Activated naive CD4-positive, alpha-beta T cell treated with anti-CD3 and anti-CD28 coated beads, Interleukin-2, amount 10 ng/mL, durations not matched to agents 7 days and 5 days (primary cell): ENCODE measurements at regions not wholly inside any gene's neighbourhood (a gene's known extent, or its start where the extent isn't known, plus 50 kb on each side); places are given as distances from the start of the nearest gene placed in this dataset.
"Not testable (repeated sequence)": the region's sequence is repeated elsewhere in the genome, so short reads cannot be mapped to it uniquely, and the experiment has no call there.

ENCODE experiments used
- CTCF ChIA-PET: fragments of 350-600 bp; sonication (Branson Sonifier 250); formaldehyde crosslinking; loops from one replicate; lab custom pipeline; 2021; ENCODE audit warnings: antibody characterized with exemption; lab: Charles Lee
- DNase-seq: peaks from one replicate; pipeline ENCODE4 v3.0.0-alpha.2; 2020
- H3K27ac Mint-ChIP-seq: one replicate; pipeline ENCODE4 v1.8.0; 2021; ENCODE audit warnings: mild to moderate bottlenecking, moderate library complexity, mixed read lengths
- H3K27me3 Mint-ChIP-seq: one replicate; pipeline ENCODE4 v1.8.0; 2021; ENCODE audit warnings: mild to moderate bottlenecking, mixed read lengths
- H3K36me3 Mint-ChIP-seq: one replicate; pipeline ENCODE4 v1.8.0; 2021; ENCODE audit warnings: mixed read lengths
- H3K4me1 Mint-ChIP-seq: one replicate; pipeline ENCODE4 v1.8.0; 2021; ENCODE audit warnings: mixed read lengths
- H3K4me3 Mint-ChIP-seq: one replicate; pipeline ENCODE4 v1.8.0; 2021; ENCODE audit warnings: mild to moderate bottlenecking, moderate library complexity, mixed read lengths
- H3K9me3 Mint-ChIP-seq: one replicate; pipeline ENCODE4 v1.8.0; 2021; ENCODE audit warnings: mixed read lengths

DNA sequence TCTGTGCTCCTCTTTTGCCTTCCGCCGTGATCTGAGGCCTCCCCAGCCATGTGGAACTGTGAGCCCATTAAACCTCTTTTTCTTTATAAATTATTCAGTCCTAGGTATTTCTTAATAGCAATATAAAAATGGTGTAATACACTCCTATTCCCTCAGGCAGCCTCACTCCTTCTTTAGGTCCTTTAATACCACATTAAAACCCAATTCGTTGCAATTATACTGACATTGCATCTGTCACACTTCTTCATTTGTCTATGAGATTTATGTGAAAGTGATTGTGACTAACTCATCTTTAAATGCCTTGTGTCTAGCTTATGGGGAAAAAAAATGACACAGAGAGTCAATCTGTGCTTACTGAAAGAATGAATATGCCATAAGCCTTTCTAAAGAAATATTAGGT, 1035.2 kb upstream of the SLIT2 start:
- Mint-ChIP-seq H3K27me3 (no peaks in the 10 kb centered on the region), H3K9me3 (no peaks in the 10 kb centered on the region), H3K27ac (no peak overlapping the region), H3K4me3 (no peak overlapping the region), H3K36me3 (no peaks in the 10 kb centered on the region), H3K4me1 (no peaks in the 10 kb centered on the region)
- no peak for DNase-seq
- CTCF ChIA-PET: no interaction called here

DNA sequence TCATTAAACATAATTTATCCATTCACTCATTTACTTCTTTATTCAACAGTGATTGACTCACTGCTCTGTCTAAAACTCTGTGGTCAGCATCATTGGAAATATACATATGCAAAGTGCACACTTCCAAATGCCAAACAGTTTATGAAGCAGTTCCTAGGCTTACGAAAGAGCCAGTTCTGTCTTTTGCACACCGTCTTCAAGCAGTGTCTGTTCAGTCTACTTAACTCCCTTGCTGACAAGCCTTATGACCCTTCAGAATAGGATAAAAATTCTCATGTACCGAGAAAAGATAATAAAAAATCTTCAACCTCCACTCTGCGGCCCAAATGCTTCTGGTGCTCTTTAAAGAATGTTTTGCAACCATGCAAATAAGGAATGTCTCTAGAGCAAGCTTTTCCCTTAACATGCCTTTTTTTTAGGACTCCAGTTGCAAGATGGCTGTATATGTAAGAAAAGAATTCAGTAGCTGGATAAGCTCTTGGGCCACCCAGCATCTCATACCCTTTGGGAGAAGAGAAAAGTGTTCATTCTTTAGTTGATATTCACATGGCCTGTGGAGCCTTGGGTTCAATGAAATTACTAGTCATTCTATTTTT, 1037.0 kb upstream of the SLIT2 start:
- DNase-seq: no peak
- Mint-ChIP-seq H3K9me3 (no peaks in the 10 kb centered on the region), H3K4me1 (no peaks in the 10 kb centered on the region), H3K4me3 (no peak overlapping the region), H3K27me3 (no peaks in the 10 kb centered on the region), H3K27ac (no peak overlapping the region), H3K36me3 (no peaks in the 10 kb centered on the region)
- CTCF ChIA-PET: interaction anchor here (0.7 kb wide), 1 partner anchor 22 kb away, joined by 3 read pairs; no protein-coding TSS in a partner anchor

DNA sequence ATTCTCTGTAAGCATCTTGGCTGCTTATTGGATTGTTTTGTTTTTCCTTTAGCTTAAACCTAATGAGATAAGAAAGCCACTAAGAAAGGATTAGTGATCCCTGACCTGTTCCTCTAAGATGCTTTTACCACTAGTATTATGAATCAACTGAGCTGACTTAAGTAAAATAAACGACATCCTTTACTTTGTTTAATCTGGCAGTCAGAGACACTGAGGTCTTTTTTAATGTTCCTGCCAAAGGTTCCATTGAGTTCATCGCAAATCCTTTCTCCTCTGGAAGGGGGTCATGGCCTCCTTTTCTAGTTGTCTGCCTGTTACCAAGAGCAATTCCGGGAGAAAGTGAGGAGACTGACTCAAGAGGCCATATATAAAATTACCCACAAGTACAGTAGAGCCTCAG, 1038.3 kb upstream of the SLIT2 start:
- Mint-ChIP-seq H3K4me1 (no peaks in the 10 kb centered on the region), H3K27ac (no peak overlapping the region), H3K9me3 (no peaks in the 10 kb centered on the region), H3K27me3 (no peaks in the 10 kb centered on the region), H3K4me3 (no peak overlapping the region), H3K36me3 (no peaks in the 10 kb centered on the region)
- CTCF ChIA-PET: no interaction called here
- no peak for DNase-seq

DNA sequence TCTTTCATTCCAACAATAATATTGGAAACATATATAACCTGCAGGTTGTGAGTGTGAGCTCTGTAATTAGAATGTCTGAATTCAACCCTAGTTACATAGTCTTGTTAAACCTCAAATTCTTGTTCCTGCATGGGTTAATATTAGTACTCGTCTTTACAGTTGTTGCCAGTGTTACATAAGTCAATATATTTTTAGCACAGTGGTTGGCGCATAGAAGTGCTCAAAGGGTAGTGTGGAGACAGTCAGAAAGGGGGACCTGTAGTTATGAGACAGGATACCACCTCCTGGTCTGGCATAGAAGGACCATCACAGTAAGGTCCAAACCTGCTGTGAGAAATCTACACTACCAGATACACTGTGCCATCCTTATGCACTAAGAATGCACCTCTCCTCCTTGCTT, 1045.9 kb upstream of the SLIT2 start:
- Mint-ChIP-seq H3K27ac (no peak overlapping the region), H3K4me3 (no peak overlapping the region), H3K4me1 (no peaks in the 10 kb centered on the region), H3K36me3 (no peaks in the 10 kb centered on the region), H3K9me3 (no peaks in the 10 kb centered on the region), H3K27me3 (no peaks in the 10 kb centered on the region)
- no peak for DNase-seq
- CTCF ChIA-PET: no interaction called here

DNA sequence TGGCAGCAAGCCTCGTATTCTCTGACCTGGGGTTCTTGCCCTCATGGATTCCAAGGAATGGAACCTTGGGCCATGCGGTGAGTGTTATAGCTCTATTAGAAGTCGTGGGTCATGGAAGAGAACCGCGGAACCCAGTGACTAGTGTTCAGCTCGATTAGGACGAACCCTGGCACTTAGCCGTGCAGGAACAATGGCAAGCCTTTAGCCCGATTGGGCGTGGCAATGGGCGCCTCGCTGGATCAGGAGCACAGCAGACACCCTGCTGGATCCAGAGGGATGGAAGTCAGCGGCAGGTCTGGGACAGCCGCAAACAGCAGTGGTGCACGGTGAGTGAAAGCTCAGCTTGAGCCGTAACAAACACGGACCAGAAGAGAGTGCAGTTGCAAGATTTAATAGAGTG, 1053.9 kb upstream of the SLIT2 start:
- H3K36me3 Mint-ChIP-seq, H3K4me1 Mint-ChIP-seq, H3K27me3 Mint-ChIP-seq, H3K27ac Mint-ChIP-seq, H3K9me3 Mint-ChIP-seq, DNase-seq, H3K4me3 Mint-ChIP-seq: not testable (repeated sequence)
- CTCF ChIA-PET: interaction anchor here (0.6 kb wide), 1 partner anchor 105 kb away, joined by 4 read pairs; no protein-coding TSS in a partner anchor

DNA sequence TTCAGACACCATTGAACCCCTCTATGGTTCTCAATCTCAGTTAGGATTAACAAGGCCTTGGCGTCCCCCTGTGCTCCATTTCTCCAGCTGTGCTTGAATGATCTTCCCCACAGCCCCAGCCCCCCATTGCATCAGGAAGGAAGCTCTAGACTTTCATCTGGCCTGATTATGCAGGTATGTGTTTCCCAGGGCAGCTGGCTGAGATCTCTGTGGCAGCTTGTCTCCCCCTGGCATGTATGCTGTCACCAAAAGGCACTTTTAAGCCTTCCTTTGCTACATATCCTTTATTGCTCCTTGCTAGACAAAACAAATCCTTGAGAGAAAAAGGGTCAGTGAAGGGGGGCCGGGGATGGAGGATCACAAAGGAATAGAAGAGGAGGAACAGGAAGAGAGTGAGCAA, 1056.0 kb upstream of the SLIT2 start:
- peaks cover 9% of the 10 kb centered on the region for H3K9me3 Mint-ChIP-seq
- CTCF ChIA-PET: no interaction called here
- no peaks in the 10 kb centered on the region for H3K36me3 Mint-ChIP-seq
- no peak overlapping the region for H3K27ac Mint-ChIP-seq
- DNase-seq: no peak
- no peak overlapping the region for H3K4me3 Mint-ChIP-seq
- no peaks in the 10 kb centered on the region for H3K4me1 Mint-ChIP-seq
- no peaks in the 10 kb centered on the region for H3K27me3 Mint-ChIP-seq

DNA sequence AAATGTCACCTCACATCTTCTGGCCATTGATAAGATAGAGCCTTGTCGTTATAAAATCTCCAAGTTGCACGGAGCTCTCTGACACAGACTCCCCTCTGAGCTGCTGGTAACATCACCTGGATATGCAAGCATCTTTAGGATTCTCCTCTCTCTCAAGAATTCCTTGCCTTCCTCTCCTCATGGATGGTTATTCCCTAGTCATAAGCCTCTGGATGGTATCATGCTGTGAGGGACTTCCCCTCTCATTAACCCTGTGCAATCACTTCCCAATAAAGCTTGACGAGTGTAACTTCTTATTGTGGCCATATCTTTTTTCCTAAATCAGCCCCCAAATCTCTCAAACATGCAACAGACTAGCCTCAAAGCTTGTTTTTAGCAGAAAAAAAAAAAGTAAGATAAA, 1057.0 kb upstream of the SLIT2 start:
- Mint-ChIP-seq H3K36me3 (no peaks in the 10 kb centered on the region), H3K4me3 (no peak overlapping the region), H3K27ac (no peak overlapping the region), H3K4me1 (no peaks in the 10 kb centered on the region), H3K27me3 (no peaks in the 10 kb centered on the region), H3K9me3 (peaks cover 10% of the 10 kb centered on the region)
- no peak for DNase-seq
- CTCF ChIA-PET: no interaction called here

DNA sequence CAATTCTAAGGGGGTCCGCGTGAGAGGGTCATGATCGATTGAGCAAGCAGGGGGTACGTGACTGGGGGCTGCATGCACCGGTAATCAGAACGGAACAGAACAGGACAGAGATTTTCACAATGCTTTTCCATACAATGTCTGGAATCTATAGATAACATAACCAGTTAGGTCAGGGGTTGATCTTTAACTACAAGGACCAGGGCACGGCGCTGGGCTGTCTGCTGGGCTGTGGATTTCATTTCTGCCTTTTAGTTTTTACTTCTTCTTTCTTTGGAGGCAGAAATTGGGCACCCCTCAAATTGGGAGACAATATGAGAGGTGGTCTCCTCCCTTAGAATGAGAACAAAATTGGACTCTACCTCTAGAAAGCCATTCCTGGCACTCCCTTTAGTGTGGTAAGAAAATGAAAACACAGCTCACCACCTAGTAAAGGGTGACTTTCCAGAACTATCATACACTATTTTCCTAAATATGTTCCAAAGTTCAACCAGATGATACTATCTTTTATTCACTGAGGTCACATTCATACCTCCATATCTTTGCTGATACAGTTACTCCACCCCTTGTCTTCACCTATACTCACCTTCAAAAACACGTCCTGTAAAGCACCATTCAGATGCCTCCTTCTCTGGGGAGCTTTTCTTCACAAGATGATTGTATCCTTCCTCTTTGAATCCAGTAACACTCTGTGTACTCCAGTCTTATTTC, 1058.3 kb upstream of the SLIT2 start:
- no peak overlapping the region for H3K27ac Mint-ChIP-seq
- H3K27me3 Mint-ChIP-seq: no peaks in the 10 kb centered on the region
- H3K4me1 Mint-ChIP-seq: no peaks in the 10 kb centered on the region
- CTCF ChIA-PET: no interaction called here
- H3K4me3 Mint-ChIP-seq: no peak overlapping the region
- peaks cover 10% of the 10 kb centered on the region for H3K9me3 Mint-ChIP-seq
- no peak for DNase-seq
- H3K36me3 Mint-ChIP-seq: no peaks in the 10 kb centered on the region

DNA sequence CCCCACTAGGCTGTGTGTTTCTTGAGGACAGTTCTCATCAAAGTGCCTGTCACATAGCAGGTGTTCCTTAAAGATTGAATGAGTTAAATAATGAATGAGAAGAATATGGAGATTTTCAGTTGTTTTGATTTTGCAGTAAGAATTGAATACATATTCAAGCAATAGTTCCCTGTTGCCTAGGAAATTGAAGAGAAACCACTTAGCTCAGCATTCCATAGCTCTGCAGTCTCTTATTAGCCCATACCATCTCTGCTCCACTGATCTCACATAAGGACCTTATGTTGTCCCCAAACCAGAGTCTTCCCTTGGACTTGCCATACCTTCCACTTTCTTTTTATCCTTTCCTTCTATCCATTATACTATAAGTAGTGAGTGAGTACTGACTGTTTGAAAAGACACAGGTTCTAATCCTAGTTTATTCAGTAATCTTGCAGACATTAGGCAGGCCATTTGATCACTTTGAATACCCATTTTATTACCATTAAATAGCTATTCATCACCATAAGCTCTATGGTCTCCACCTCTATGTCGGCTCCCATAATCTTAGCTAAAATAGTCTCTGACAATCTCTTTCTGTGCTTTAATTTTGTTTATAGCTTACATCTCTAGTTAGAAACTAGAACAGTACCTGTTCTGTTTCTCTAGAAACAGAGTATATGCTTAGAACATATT, 1059.6 kb upstream of the SLIT2 start:
- Mint-ChIP-seq H3K9me3 (peaks cover 8% of the 10 kb centered on the region), H3K27me3 (no peaks in the 10 kb centered on the region), H3K4me3 (no peak overlapping the region), H3K4me1 (no peaks in the 10 kb centered on the region), H3K27ac (no peak overlapping the region), H3K36me3 (no peaks in the 10 kb centered on the region)
- CTCF ChIA-PET: interaction anchor here (0.8 kb wide), 1 partner anchor 22 kb away, joined by 3 read pairs; no protein-coding TSS in a partner anchor
- no peak for DNase-seq

DNA sequence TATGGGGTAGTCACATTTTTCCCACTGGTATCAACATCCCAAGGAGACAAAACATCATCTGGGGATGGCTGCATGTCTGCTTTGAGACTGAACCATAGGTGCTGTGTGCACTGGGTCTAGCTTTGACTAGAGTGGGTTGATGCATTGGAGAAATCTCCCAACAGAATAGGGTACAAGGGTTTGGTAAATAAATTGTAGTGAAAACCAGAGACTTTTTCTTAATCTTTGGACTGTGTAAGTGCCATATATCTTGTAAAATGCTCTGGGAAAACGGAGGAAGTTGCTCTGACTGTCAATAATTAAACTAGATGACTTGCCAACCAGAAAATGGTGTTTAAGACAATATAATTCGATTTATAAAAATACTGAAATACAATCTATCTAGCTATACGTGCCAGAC, 1064.0 kb upstream of the SLIT2 start:
- no peaks in the 10 kb centered on the region for H3K36me3 Mint-ChIP-seq
- CTCF ChIA-PET: interaction anchor here (0.6 kb wide), 1 partner anchor 918 kb away, joined by 3 read pairs; no protein-coding TSS in a partner anchor
- H3K27ac Mint-ChIP-seq: no peak overlapping the region
- H3K9me3 Mint-ChIP-seq: peaks cover 6% of the 10 kb centered on the region
- H3K4me1 Mint-ChIP-seq: no peaks in the 10 kb centered on the region
- no peak for DNase-seq
- no peaks in the 10 kb centered on the region for H3K27me3 Mint-ChIP-seq
- no peak overlapping the region for H3K4me3 Mint-ChIP-seq

DNA sequence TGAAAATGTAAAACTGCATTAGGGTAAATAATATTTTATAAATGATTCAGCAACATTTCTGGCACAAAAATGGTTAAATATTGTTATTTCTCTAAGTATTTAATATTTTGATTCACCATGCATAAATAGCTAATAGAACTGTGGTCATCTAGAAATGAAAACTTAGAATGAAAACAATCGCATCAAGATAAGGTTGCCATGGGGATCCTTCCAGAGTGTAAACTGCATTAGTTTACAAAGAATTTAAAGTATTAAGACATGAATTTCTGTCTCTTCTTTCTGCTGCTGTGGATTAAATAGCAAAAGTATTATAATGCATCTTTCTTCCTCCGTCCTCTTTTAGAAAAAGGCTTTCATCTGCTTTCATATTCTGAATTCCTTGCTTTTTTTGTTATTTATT, 1064.6 kb upstream of the SLIT2 start:
- Mint-ChIP-seq H3K4me1 (no peaks in the 10 kb centered on the region), H3K9me3 (peaks cover 6% of the 10 kb centered on the region), H3K4me3 (no peak overlapping the region), H3K36me3 (no peaks in the 10 kb centered on the region), H3K27ac (no peak overlapping the region), H3K27me3 (no peaks in the 10 kb centered on the region)
- no peak for DNase-seq
- CTCF ChIA-PET: interaction anchor here (0.6 kb wide), 1 partner anchor 918 kb away, joined by 3 read pairs; no protein-coding TSS in a partner anchor

DNA sequence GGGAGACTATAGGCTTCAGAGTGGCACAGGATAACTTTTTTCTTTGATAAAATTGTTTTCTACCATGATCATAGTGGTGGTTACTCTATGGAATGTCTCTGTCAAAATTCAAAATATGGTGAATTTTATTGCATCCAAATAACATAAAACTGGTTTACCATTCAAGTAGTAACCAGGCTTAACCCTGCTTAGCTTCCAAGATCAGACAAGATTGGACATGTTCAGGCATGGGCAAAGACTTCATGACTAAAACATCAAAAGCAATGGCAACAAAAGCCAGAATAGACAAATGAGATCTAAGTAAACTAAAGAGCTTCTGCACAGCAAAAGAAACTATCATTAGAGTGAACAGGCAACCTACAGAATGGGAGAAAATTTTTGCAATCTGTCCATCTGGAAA, 1070.1 kb upstream of the SLIT2 start:
- H3K4me3 Mint-ChIP-seq, CTCF ChIA-PET, H3K4me1 Mint-ChIP-seq, H3K9me3 Mint-ChIP-seq, H3K27ac Mint-ChIP-seq, H3K36me3 Mint-ChIP-seq, DNase-seq, H3K27me3 Mint-ChIP-seq: not testable (repeated sequence)

DNA sequence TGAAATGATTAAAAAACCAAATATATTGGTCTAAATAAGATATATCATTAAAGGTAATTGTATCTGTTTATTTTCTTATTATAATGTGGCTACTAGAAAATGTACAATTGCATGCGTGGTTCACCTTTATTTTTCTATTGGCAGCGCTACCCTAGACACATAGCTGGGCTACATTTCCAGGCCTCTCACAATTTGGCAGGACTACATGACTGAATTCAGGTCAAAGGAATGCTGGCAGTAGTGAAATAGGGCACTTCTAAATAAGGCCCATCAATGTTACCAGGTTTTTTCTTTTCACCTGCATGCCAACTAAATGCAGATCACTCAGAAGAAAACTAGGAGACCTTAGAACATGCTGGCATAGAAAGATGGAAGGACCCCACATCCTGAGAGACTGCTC, 1072.9 kb upstream of the SLIT2 start:
- DNase-seq: no peak
- Mint-ChIP-seq H3K4me3 (no peak overlapping the region), H3K27ac (no peak overlapping the region), H3K27me3 (no peaks in the 10 kb centered on the region), H3K9me3 (no peaks in the 10 kb centered on the region), H3K4me1 (no peaks in the 10 kb centered on the region), H3K36me3 (no peaks in the 10 kb centered on the region)
- CTCF ChIA-PET: no interaction called here

DNA sequence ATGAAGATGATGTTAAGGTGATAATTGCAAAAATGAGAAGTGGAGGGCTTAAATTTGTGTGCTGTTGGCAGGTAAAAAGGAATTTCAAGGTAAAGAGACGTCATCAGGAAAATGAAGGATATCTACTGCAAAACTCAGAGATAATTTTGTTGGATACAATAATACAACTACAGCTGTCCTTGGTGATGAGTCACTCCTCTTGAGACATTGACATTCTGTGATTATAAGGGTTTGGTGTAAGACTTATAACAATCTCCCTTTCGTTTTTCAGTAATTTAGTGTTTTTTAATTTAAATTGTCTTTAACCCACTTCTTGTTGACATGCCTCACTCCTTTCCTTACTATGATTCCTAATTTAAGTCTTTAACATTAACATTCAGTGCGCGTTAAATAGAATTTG, 1074.1 kb upstream of the SLIT2 start:
- Mint-ChIP-seq H3K36me3 (no peaks in the 10 kb centered on the region), H3K27ac (no peak overlapping the region), H3K4me3 (no peak overlapping the region), H3K9me3 (no peaks in the 10 kb centered on the region), H3K27me3 (no peaks in the 10 kb centered on the region), H3K4me1 (no peaks in the 10 kb centered on the region)
- DNase-seq: no peak
- CTCF ChIA-PET: no interaction called here

DNA sequence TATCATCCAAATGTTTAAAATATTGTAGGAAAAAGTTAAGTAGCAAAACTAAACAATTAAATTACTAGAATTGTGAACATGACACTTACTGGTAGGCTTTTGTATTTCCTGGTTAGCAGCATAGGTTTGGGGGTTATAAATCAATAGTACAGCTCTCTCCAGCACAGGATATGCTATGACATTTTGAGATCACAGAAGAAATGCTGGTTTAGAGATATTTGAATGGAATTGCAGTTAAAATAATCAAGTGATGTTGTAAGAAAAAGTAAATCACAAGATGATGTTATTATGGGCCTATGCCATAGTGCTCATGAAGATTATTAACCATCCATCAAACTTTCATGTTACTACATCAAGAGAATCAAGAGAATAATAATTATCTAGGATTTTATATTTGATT, 1079.9 kb upstream of the SLIT2 start:
- no peaks in the 10 kb centered on the region for H3K4me1 Mint-ChIP-seq
- H3K36me3 Mint-ChIP-seq: no peaks in the 10 kb centered on the region
- no peak overlapping the region for H3K27ac Mint-ChIP-seq
- H3K27me3 Mint-ChIP-seq: no peaks in the 10 kb centered on the region
- peaks cover 6% of the 10 kb centered on the region for H3K9me3 Mint-ChIP-seq
- H3K4me3 Mint-ChIP-seq: no peak overlapping the region
- CTCF ChIA-PET: no interaction called here
- no peak for DNase-seq
